HG03159 (cell line): ENCODE measurements at regions not wholly inside any gene's neighbourhood (a gene's known extent, or its start where the extent isn't known, plus 50 kb on each side); places are given as distances from the start of the nearest gene placed in this dataset.
"Not testable (repeated sequence)": the region's sequence is repeated elsewhere in the genome, so short reads cannot be mapped to it uniquely, and the experiment has no call there.

Source experiments
- ATAC-seq: cut with Tn5 transposase; IDR thresholded peaks from one replicate; pipeline ENCODE4 v1.9.1; 2021; ENCODE audit warnings: mild to moderate bottlenecking, moderate library complexity; ENCODE audit not compliant: unreplicated experiment

GRCh38 chr1:227508431-227508830, 54.9 kb upstream of the ZNF678 start:
- ATAC-seq: no peak

- not testable (repeated sequence) for ATAC-seq
These were observed 56.6 kb upstream of the ZNF678 start for GRCh38 chr1:227506490-227507393.

- ATAC-seq: not testable (repeated sequence)
These were observed 67.3 kb upstream of the ZNF678 start for GRCh38 chr1:227496045-227496444.

GRCh38 chr1:227493863-227494551, 69.3 kb upstream of the ZNF678 start:
- not testable (repeated sequence) for ATAC-seq

GRCh38 chr1:227490478-227490877, 72.9 kb upstream of the ZNF678 start:
- no peak for ATAC-seq

GRCh38 chr1:227490001-227490400, 73.4 kb upstream of the ZNF678 start:
- no peak for ATAC-seq

- ATAC-seq: no peak
These were observed 73.8 kb upstream of the ZNF678 start for GRCh38 chr1:227489572-227489971.

GRCh38 chr1:227487606-227488005, 75.8 kb upstream of the ZNF678 start:
- no peak for ATAC-seq

GRCh38 chr1:227486559-227486958, 76.8 kb upstream of the ZNF678 start:
- ATAC-seq: no peak

GRCh38 chr1:227482023-227482299, 81.4 kb upstream of the ZNF678 start:
- ATAC-seq: no peak

GRCh38 chr1:227474072-227474471, 89.3 kb upstream of the ZNF678 start:
- not testable (repeated sequence) for ATAC-seq

GRCh38 chr1:227472772-227473171, 90.6 kb upstream of the ZNF678 start:
- ATAC-seq: no peak

GRCh38 chr1:227470688-227471087, 92.7 kb upstream of the ZNF678 start:
- no peak for ATAC-seq

GRCh38 chr1:227469708-227470107, 93.6 kb upstream of the ZNF678 start:
- no peak for ATAC-seq

- ATAC-seq: no peak
These were observed 97.2 kb upstream of the ZNF678 start for GRCh38 chr1:227466039-227466645.

- no peak for ATAC-seq
These were observed 98.1 kb upstream of the ZNF678 start for GRCh38 chr1:227465256-227465655.

- ATAC-seq: no peak
These were observed 103.4 kb upstream of the ZNF678 start for GRCh38 chr1:227459977-227460376.

- ATAC-seq: no peak
These were observed 104.0 kb upstream of the ZNF678 start for GRCh38 chr1:227459326-227459841.

GRCh38 chr1:227454686-227455085, 108.7 kb upstream of the ZNF678 start:
- ATAC-seq: no peak

- no peak for ATAC-seq
These were observed 109.6 kb upstream of the ZNF678 start for GRCh38 chr1:227453631-227454355.

- ATAC-seq: no peak
These were observed 111.4 kb upstream of the ZNF678 start for GRCh38 chr1:227451954-227452353.
